HEK293 (cell line): ENCODE measurements at regions not wholly inside any gene's neighbourhood (a gene's known extent, or its start where the extent isn't known, plus 50 kb on each side); places are given as distances from the start of the nearest gene placed in this dataset.

Experiments used
- CTCF ChIA-PET: fragments of 350-600 bp; formaldehyde crosslinking; extraction: SDS; loops from one replicate; lab custom pipeline; 2021; ENCODE audit warnings: antibody characterized with exemption; lab: Yijun Ruan, JAX
- POLR2A ChIA-PET: fragments of 300-600 bp; formaldehyde crosslinking; extraction: SDS; loops from one replicate; lab custom pipeline; 2020; ENCODE audit warnings: antibody characterized with exemption, inconsistent platforms; lab: Yijun Ruan, JAX
- H3K27ac ChIP-seq: fragments of 200-500 bp; sonication (Bioruptor generic); 2 replicates; pipeline ENCODE4 v1.5.1; 2014; ENCODE audit warnings: low read depth, low read length, control low read depth, inconsistent platforms; ENCODE audit errors: extremely low read depth
- H3K36me3 ChIP-seq, 2 experiments: fragments of 200-500 bp in 1 of 2; sonication (Bioruptor generic) in 1 of 2; 1 replicate in 1 of 2; 2 replicates in 1 of 2; pipeline ENCODE4 v1.5.1; 2014 to 2017; ENCODE audit warnings: inconsistent platforms in 2 of 2, low read length in 2 of 2; ENCODE audit not compliant: control insufficient read depth in 2 of 2, insufficient read depth in 1 of 2
- H3K4me1 ChIP-seq: fragments of 200-500 bp; sonication (Bioruptor generic); 2 replicates; pipeline ENCODE4 v1.5.1; 2014; ENCODE audit warnings: mild to moderate bottlenecking, low read length, inconsistent platforms; ENCODE audit not compliant: control insufficient read depth, insufficient read depth
- H3K4me3 ChIP-seq: 2 replicates; pipeline ENCODE4 v1.5.1; 2011; ENCODE audit warnings: low read depth, mild to moderate bottlenecking, control low read depth, low read length, moderate library complexity
- H3K9me3 ChIP-seq: fragments of 200-500 bp; sonication (Bioruptor generic); 2 replicates; pipeline ENCODE4 v1.5.1; 2014; ENCODE audit warnings: low read depth, low read length, inconsistent platforms; ENCODE audit not compliant: control insufficient read depth, insufficient read depth
- GLI4 ChIP-seq: fragments of 450-650 bp; formaldehyde crosslinking; IDR thresholded peaks from 2 replicates; pipeline ENCODE4 v1.5.1; 2016; ENCODE audit warnings: missing biosample characterization, missing genetic modification characterization
- PRDM2 ChIP-seq: fragments of 450-650 bp; formaldehyde crosslinking; IDR thresholded peaks from 2 replicates; pipeline ENCODE4 v1.5.1; 2016; ENCODE audit warnings: missing biosample characterization, missing genetic modification characterization, borderline replicate concordance
- REPIN1 ChIP-seq: fragments of 450-650 bp; formaldehyde crosslinking; IDR thresholded peaks from 2 replicates; pipeline ENCODE4 v1.5.1; 2017; ENCODE audit warnings: missing biosample characterization, missing genetic modification characterization, low read depth
- SALL2 ChIP-seq: fragments of 450-650 bp; formaldehyde crosslinking; IDR thresholded peaks from 2 replicates; pipeline ENCODE4 v1.5.0; 2017; ENCODE audit warnings: missing biosample characterization, mild to moderate bottlenecking, missing genetic modification characterization, borderline replicate concordance
- ZBTB11 ChIP-seq: fragments of 450-650 bp; formaldehyde crosslinking; conservative IDR thresholded peaks from 2 replicates; pipeline ENCODE4 v1.5.1; 2016; ENCODE audit warnings: low read depth, missing biosample characterization, missing genetic modification characterization
- ZEB2 ChIP-seq: fragments of 450-650 bp; formaldehyde crosslinking; IDR thresholded peaks from 2 replicates; pipeline ENCODE4 v1.5.1; 2016; ENCODE audit warnings: missing biosample characterization, missing genetic modification characterization
- ZNF10 ChIP-seq: fragments of 450-650 bp; formaldehyde crosslinking; IDR thresholded peaks from 2 replicates; pipeline ENCODE4 v1.5.1; 2017; ENCODE audit warnings: missing biosample characterization, missing genetic modification characterization
- ZNF223 ChIP-seq: fragments of 450-650 bp; formaldehyde crosslinking; IDR thresholded peaks from 2 replicates; pipeline ENCODE4 v1.5.1; 2016; ENCODE audit warnings: missing biosample characterization, missing genetic modification characterization
- ZNF302 ChIP-seq: fragments of 450-650 bp; formaldehyde crosslinking; IDR thresholded peaks from 2 replicates; pipeline ENCODE4 v1.5.1; 2016; ENCODE audit warnings: missing biosample characterization, missing genetic modification characterization, low read depth
- ZNF341 ChIP-seq: fragments of 450-650 bp; formaldehyde crosslinking; IDR thresholded peaks from 2 replicates; pipeline ENCODE4; 2016; ENCODE audit warnings: low read depth, missing biosample characterization, missing genetic modification characterization
- ZNF394 ChIP-seq: fragments of 450-650 bp; formaldehyde crosslinking; IDR thresholded peaks from 2 replicates; pipeline ENCODE4 v1.5.1; 2016; ENCODE audit warnings: missing biosample characterization, missing genetic modification characterization, mild to moderate bottlenecking, moderate library complexity, borderline replicate concordance
- ZNF521 ChIP-seq: fragments of 450-650 bp; formaldehyde crosslinking; IDR thresholded peaks from 2 replicates; pipeline ENCODE4 v1.5.1; 2017; ENCODE audit warnings: missing biosample characterization, mild to moderate bottlenecking, missing genetic modification characterization
- ZNF529 ChIP-seq: fragments of 450-650 bp; formaldehyde crosslinking; IDR thresholded peaks from 2 replicates; pipeline ENCODE4 v1.5.1; 2017; ENCODE audit warnings: missing genetic modification characterization, missing biosample characterization; ENCODE audit not compliant: insufficient replicate concordance
- ZNF558 ChIP-seq: fragments of 450-650 bp; formaldehyde crosslinking; IDR thresholded peaks from 2 replicates; pipeline ENCODE4 v1.5.1; 2016; ENCODE audit warnings: missing biosample characterization, missing genetic modification characterization
- ZNF580 ChIP-seq: fragments of 450-650 bp; formaldehyde crosslinking; IDR thresholded peaks from 2 replicates; pipeline ENCODE4 v1.5.1; 2016; ENCODE audit warnings: missing biosample characterization, missing genetic modification characterization
- ZSCAN18 ChIP-seq: fragments of 450-650 bp; formaldehyde crosslinking; IDR thresholded peaks from 2 replicates; pipeline ENCODE4 v1.5.1; 2016; ENCODE audit warnings: missing biosample characterization, missing genetic modification characterization

GRCh38 chr9:8157683-8158324 lies 358.2 kb upstream of the DMAC1 start:
- ChIA-PET POLR2A (no interaction called here), CTCF (interaction anchor here (0.6 kb wide), 1 partner anchor 28 kb away, joined by 3 read pairs; no protein-coding TSS in a partner anchor)
- Histone ChIP-seq H3K4me1 (no peaks in the 10 kb centered on the region), H3K36me3 (no peaks in the 10 kb centered on the region), H3K9me3 (no peaks in the 10 kb centered on the region), H3K27ac (no peak overlapping the region), H3K4me3 (no peak overlapping the region)
- TF ChIP-seq SALL2 (no peak), ZNF529 (tag by site-specific recombination) (no peak), ZNF302 (tag by site-specific recombination) (no peak), ZNF223 (no peak), ZEB2 (no peak), GLI4 (tag by site-specific recombination) (no peak), ZNF394 (tag by site-specific recombination) (no peak), ZNF580 (tag by site-specific recombination) (no peak), ZNF521 (tag by site-specific recombination) (no peak), PRDM2 (tag by site-specific recombination) (no peak), REPIN1 (no peak), ZNF558 (tag by site-specific recombination) (no peak), ZBTB11 (no peak), ZSCAN18 (tag by site-specific recombination) (no peak), ZNF10 (no peak), ZNF341 (tag by site-specific recombination) (no peak)
